IMR-90 (cell line): ENCODE measurements at regions not wholly inside any gene's neighbourhood (a gene's known extent, or its start where the extent isn't known, plus 50 kb on each side); places are given as distances from the start of the nearest gene placed in this dataset.
A peak's percentile ranks its signal among the peaks of the same experiment; 100 is the strongest.

Experiments
- ATAC-seq: fragments of 200-7000 bp; cut with Tn5 transposase; 2 replicates; pipeline ENCODE4 v1.9.1; 2020; ENCODE audit warnings: low read depth, mild to moderate bottlenecking, moderate library complexity
- BruUV-seq: library from RNA; stranded (reverse); fragments of 400-500 nt; replicated peaks from 2 replicates; lab custom pipeline; 2021; lab: Mats Ljungman, UMichigan
- CTCF ChIA-PET: fragments of 300-600 bp; formaldehyde crosslinking; extraction: SDS; loops from one replicate; lab custom pipeline; 2021; ENCODE audit warnings: antibody characterized with exemption; lab: Yijun Ruan, JAX
- POLR2A ChIA-PET: fragments of 300-600 bp; sonication (Branson Sonifier 250); formaldehyde crosslinking; loops from one replicate; lab custom pipeline; 2022; ENCODE audit warnings: antibody characterized with exemption; ENCODE audit not compliant: unreplicated experiment; lab: Charles Lee
- DNase-seq: peaks from one replicate; pipeline ENCODE4 v3.0.0; 2013
- H2AFZ ChIP-seq: replicated peaks from 2 replicates; pipeline ENCODE3; 2013; ENCODE audit warnings: low read length, mild to moderate bottlenecking; ENCODE audit not compliant: poor library complexity
- H2AK5ac ChIP-seq: 2 replicates; pipeline ENCODE4 v1.6.1; 2013; ENCODE audit warnings: low read depth, low read length, inconsistent platforms
- H2AK9ac ChIP-seq: replicated peaks from 2 replicates; pipeline ENCODE3; 2013; ENCODE audit warnings: mild to moderate bottlenecking, low read depth, low read length, moderate library complexity; ENCODE audit not compliant: poor library complexity
- H2BK120ac ChIP-seq: 2 replicates; pipeline ENCODE4 v1.6.1; 2013; ENCODE audit warnings: low read depth, low read length, inconsistent platforms
- H2BK15ac ChIP-seq: 3 replicates; pipeline ENCODE4 v1.6.1; 2013; ENCODE audit warnings: low read depth, low read length, inconsistent platforms
- H2BK20ac ChIP-seq: 2 replicates; pipeline ENCODE4 v1.6.1; 2013; ENCODE audit warnings: low read depth, mild to moderate bottlenecking, inconsistent platforms, low read length, moderate library complexity
- H2BK5ac ChIP-seq: 2 replicates; pipeline ENCODE4 v1.6.1; 2013; ENCODE audit warnings: mild to moderate bottlenecking, low read depth, low read length, inconsistent platforms; ENCODE audit not compliant: poor library complexity, severe bottlenecking
- H3K14ac ChIP-seq: replicated peaks from 2 replicates; pipeline ENCODE4 v1.6.1; 2013; ENCODE audit warnings: low read depth, low read length, inconsistent platforms
- H3K18ac ChIP-seq: 2 replicates; pipeline ENCODE4 v1.6.1; 2013; ENCODE audit warnings: low read depth, low read length, control low read depth
- H3K23ac ChIP-seq: 2 replicates; pipeline ENCODE4 v1.6.1; 2013; ENCODE audit warnings: low read depth, low read length, inconsistent platforms
- H3K27ac ChIP-seq: 2 replicates; pipeline ENCODE4 v1.5.1; 2013; ENCODE audit warnings: mild to moderate bottlenecking, control low read depth, low read length; ENCODE audit not compliant: insufficient read depth
- H3K27me3 ChIP-seq: 2 replicates; pipeline ENCODE4 v1.6.1; 2013; ENCODE audit warnings: low read length; ENCODE audit not compliant: control insufficient read depth, insufficient read depth
- H3K36me3 ChIP-seq: 2 replicates; pipeline ENCODE4 v1.6.1; 2013; ENCODE audit warnings: low read length, mixed read lengths; ENCODE audit not compliant: control insufficient read depth, insufficient read depth
- H3K4ac ChIP-seq: 2 replicates; pipeline ENCODE4 v1.6.1; 2013; ENCODE audit warnings: low read depth, low read length, inconsistent platforms
- H3K4me1 ChIP-seq: 2 replicates; pipeline ENCODE4 v1.6.1; 2013; ENCODE audit warnings: low read length, mixed read lengths; ENCODE audit not compliant: control insufficient read depth, insufficient read depth
- H3K4me2 ChIP-seq: 2 replicates; pipeline ENCODE4 v1.6.1; 2013; ENCODE audit warnings: low read depth, mild to moderate bottlenecking, control low read depth, low read length, moderate library complexity
- H3K4me3 ChIP-seq: 2 replicates; pipeline ENCODE4 v1.5.1; 2013; ENCODE audit warnings: low read depth, mild to moderate bottlenecking, control low read depth, low read length, moderate library complexity; ENCODE audit not compliant: insufficient read depth
- H3K56ac ChIP-seq: 2 replicates; pipeline ENCODE4 v1.6.1; 2013; ENCODE audit warnings: low read length, inconsistent platforms; ENCODE audit not compliant: insufficient read depth; ENCODE audit errors: extremely low read depth
- H3K79me1 ChIP-seq, 2 experiments: 2 replicates each; pipeline ENCODE4 v1.6.1; 2013; ENCODE audit warnings: low read length in 2 of 2, inconsistent platforms in 1 of 2, low read depth in 1 of 2
- H3K9ac ChIP-seq: 2 replicates; pipeline ENCODE4 v1.6.1; 2013; ENCODE audit warnings: low read depth, low read length, control low read depth
- H3K9me1 ChIP-seq: 2 replicates; pipeline ENCODE4 v1.6.1; 2013; ENCODE audit warnings: low read length, inconsistent platforms; ENCODE audit not compliant: insufficient read depth
- H3K9me3 ChIP-seq: 2 replicates; pipeline ENCODE4 v1.6.1; 2013; ENCODE audit warnings: low read length; ENCODE audit not compliant: control insufficient read depth, insufficient read depth
- H4K20me1 ChIP-seq: 2 replicates; pipeline ENCODE4 v1.6.1; 2013; ENCODE audit warnings: low read length, inconsistent platforms; ENCODE audit not compliant: insufficient read depth
- H4K5ac ChIP-seq: 2 replicates; pipeline ENCODE4 v1.6.1; 2013; ENCODE audit warnings: mild to moderate bottlenecking, low read depth, low read length, control low read depth
- H4K8ac ChIP-seq, 2 experiments: 2 replicates each; pipeline ENCODE4 v1.6.1; 2013; ENCODE audit warnings: low read depth in 2 of 2, low read length in 2 of 2, control low read depth in 1 of 2, inconsistent platforms in 1 of 2
- H4K91ac ChIP-seq: 2 replicates; pipeline ENCODE4 v1.6.1; 2013; ENCODE audit warnings: low read depth, low read length, inconsistent platforms; ENCODE audit not compliant: insufficient read depth
- CEBPB ChIP-seq: IDR thresholded peaks from 2 replicates; pipeline ENCODE4 v1.6.1; 2012; ENCODE audit warnings: low read depth, low read length, improper control_type of control experiment
- CHD1 ChIP-seq: IDR thresholded peaks from 2 replicates; pipeline ENCODE4 v1.6.1; 2012; ENCODE audit warnings: low read depth, low read length, improper control_type of control experiment
- CTCF ChIP-seq: conservative IDR thresholded peaks from 2 replicates; pipeline ENCODE4 v1.5.1; 2012; ENCODE audit warnings: mild to moderate bottlenecking, low read depth, low read length, improper control_type of control experiment
- ELK1 ChIP-seq: fragments of 150-350 bp; IDR thresholded peaks from 2 replicates; pipeline ENCODE4 v1.6.1; 2016; ENCODE audit warnings: low read depth, mild to moderate bottlenecking, low read length, moderate library complexity, borderline replicate concordance
- FOS ChIP-seq: fragments of 150-350 bp; IDR thresholded peaks from 2 replicates; pipeline ENCODE4 v1.6.1; 2016; ENCODE audit warnings: low read depth, low read length
- MAFK ChIP-seq: IDR thresholded peaks from 2 replicates; pipeline ENCODE4 v1.6.1; 2012; ENCODE audit warnings: low read depth, low read length, improper control_type of control experiment
- MXI1 ChIP-seq: IDR thresholded peaks from 2 replicates; pipeline ENCODE4 v1.6.1; 2012; ENCODE audit warnings: low read depth, mild to moderate bottlenecking, low read length, moderate library complexity, borderline replicate concordance
- NFE2L2 ChIP-seq: fragments of 150-350 bp; IDR thresholded peaks from 2 replicates; pipeline ENCODE4 v1.6.1; 2016; ENCODE audit warnings: low read depth, mild to moderate bottlenecking, low read length
- RFX5 ChIP-seq: IDR thresholded peaks from 2 replicates; pipeline ENCODE4 v1.8.0; 2012; ENCODE audit warnings: low read depth, mild to moderate bottlenecking, low read length, moderate library complexity
- SMC3 ChIP-seq: fragments of 150-350 bp; IDR thresholded peaks from 2 replicates; pipeline ENCODE4 v1.6.1; 2016; ENCODE audit warnings: low read depth, mild to moderate bottlenecking, antibody characterized with exemption, low read length, moderate library complexity
- USF2 ChIP-seq: fragments of 150-350 bp; IDR thresholded peaks from 2 replicates; pipeline ENCODE4 v1.6.1; 2017; ENCODE audit warnings: mild to moderate bottlenecking, antibody characterized with exemption, low read length, low read depth
- WGBS, 2 experiments: methylation state at CpG; one replicate each; pipeline versions ENCODE4 v1.1.5 to v1.1.7; 2013; ENCODE audit warnings: missing lambda C conversion rate in 2 of 2; ENCODE audit not compliant: insufficient read length in 1 of 2; ENCODE audit errors: extremely low coverage in 2 of 2; 5-methylcytosine and 5-hydroxymethylcytosine counted together
- dilution Hi-C: fragments of 300-500 bp; cut with HindIII; formaldehyde crosslinking; loops from one replicate; pipeline ENCODE4 v1.14.3; 2018; ENCODE audit warnings: low sequenced_read_pairs; ENCODE audit not compliant: unreplicated experiment
- in situ Hi-C: fragments of 300-500 bp; cut with MboI; formaldehyde crosslinking; loops from 3 replicates; pipeline ENCODE4 v1.14.3; 2019; ENCODE audit warnings: low sequenced_read_pairs, inconsistent platforms, mixed read lengths
- intact Hi-C: fragments of 100-400 bp; cut with micrococcal nuclease; formaldehyde crosslinking; loops from 2 replicates; pipeline ENCODE4 v1.10.0; 2022

GRCh38 chr1:234660536-234661316 lies 50.7 kb upstream of the IRF2BP2 start:
- Histone ChIP-seq H3K27ac (no peak overlapping the region), H3K18ac (no peak overlapping the region), H4K20me1 (no peaks in the 10 kb centered on the region), H2BK120ac (peak overlapping the region; percentile 65), H4K8ac (peak overlapping the region in 1 of 2 experiments; percentile 10; a peak in 1 of 4 replicates), H3K23ac (no peak overlapping the region), H3K4me3 (no peak overlapping the region), H3K4me2 (no peak overlapping the region), H3K14ac (0 out of 2 replicates have a peak overlapping the region, but pooled peaks have one; percentile 8), H2BK5ac (no peak overlapping the region), H3K27me3 (no peaks in the 10 kb centered on the region), H2AK9ac (no peak overlapping the region), H2AK5ac (peak overlapping the region; percentile 37), H3K9me3 (no peaks in the 10 kb centered on the region), H2BK20ac (peak overlapping the region; percentile 9), H4K91ac (peak overlapping the region; percentile 32; the same call in 1 of the 2 replicates), H2BK15ac (peak overlapping the region; percentile 44; the same call in 1 of the 3 replicates), H3K56ac (no peak overlapping the region), H2AFZ (no peak overlapping the region), H3K79me1 (peaks cover 0 to 12% of the 10 kb centered on the region in 2 experiments; a peak in 1 of 4 replicates), H4K5ac (no peak overlapping the region), H3K4me1 (peaks cover 22% of the 10 kb centered on the region), H3K9me1 (peaks cover 28% of the 10 kb centered on the region), H3K4ac (peak overlapping the region; percentile 78), H3K9ac (no peak overlapping the region), H3K36me3 (no peaks in the 10 kb centered on the region)
- dilution Hi-C loops = no loop called here
- CTCF ChIA-PET = no interaction called here
- ATAC-seq = no peak
- POLR2A ChIA-PET = no interaction called here
- no peak for TF ChIP-seq NFE2L2
- TF ChIP-seq RFX5 = no peak
- TF ChIP-seq CEBPB = no peak
- no peak for TF ChIP-seq ELK1
- no peak for TF ChIP-seq USF2
- no peak for TF ChIP-seq SMC3
- TF ChIP-seq CHD1 = no peak
- no peak for TF ChIP-seq MXI1
- no peak for TF ChIP-seq FOS
- no peak for TF ChIP-seq CTCF
- no peak for TF ChIP-seq MAFK
- DNase-seq = no peak
- in situ Hi-C loops = no loop called here
- intact Hi-C loops = no loop called here
- WGBS, 2 experiments = 96% methylated on average over 14 of the region's 18 CpGs; no CpG with 5 or more reads in 1 of the 2 experiments
- no TSS peak for BruUV-seq
